ENCODE measurements at regions not wholly inside any gene's neighbourhood (a gene's known extent, or its start where the extent isn't known, plus 50 kb on each side); places are given as distances from the start of the nearest gene placed in this dataset.

- TF ChIP-seq USF1 (IDR thresholded peaks at IDR 0.05) (no peak), EP300 (IDR thresholded peaks at IDR 0.05; ENCODE audit: borderline replicate concordance) (no peak), TEAD4 (IDR thresholded peaks at IDR 0.05) (no peak), ZBTB7A (IDR thresholded peaks at IDR 0.05; ENCODE audit: low read depth) (no peak), NFIC (IDR thresholded peaks at IDR 0.05) (no peak), EGR1 (IDR thresholded peaks at IDR 0.05) (no peak), TAF1 (IDR thresholded peaks at IDR 0.05; ENCODE audit: low read depth) (no peak), MAX (IDR thresholded peaks at IDR 0.05) (no peak), YY1 (IDR thresholded peaks at IDR 0.05; ENCODE audit: low read depth) (no peak), TCF12 (IDR thresholded peaks at IDR 0.05; ENCODE audit: low read depth) (no peak), FOXM1 (IDR thresholded peaks at IDR 0.05; ENCODE audit: borderline replicate concordance, low read depth) (no peak), CREB1 (IDR thresholded peaks at IDR 0.05; ENCODE audit: low read depth) (no peak), CEBPB (IDR thresholded peaks at IDR 0.05) (no peak), RAD21 (IDR thresholded peaks at IDR 0.05; ENCODE audit: low read depth) (no peak)
- TF ChIP-seq, protein P1, sequence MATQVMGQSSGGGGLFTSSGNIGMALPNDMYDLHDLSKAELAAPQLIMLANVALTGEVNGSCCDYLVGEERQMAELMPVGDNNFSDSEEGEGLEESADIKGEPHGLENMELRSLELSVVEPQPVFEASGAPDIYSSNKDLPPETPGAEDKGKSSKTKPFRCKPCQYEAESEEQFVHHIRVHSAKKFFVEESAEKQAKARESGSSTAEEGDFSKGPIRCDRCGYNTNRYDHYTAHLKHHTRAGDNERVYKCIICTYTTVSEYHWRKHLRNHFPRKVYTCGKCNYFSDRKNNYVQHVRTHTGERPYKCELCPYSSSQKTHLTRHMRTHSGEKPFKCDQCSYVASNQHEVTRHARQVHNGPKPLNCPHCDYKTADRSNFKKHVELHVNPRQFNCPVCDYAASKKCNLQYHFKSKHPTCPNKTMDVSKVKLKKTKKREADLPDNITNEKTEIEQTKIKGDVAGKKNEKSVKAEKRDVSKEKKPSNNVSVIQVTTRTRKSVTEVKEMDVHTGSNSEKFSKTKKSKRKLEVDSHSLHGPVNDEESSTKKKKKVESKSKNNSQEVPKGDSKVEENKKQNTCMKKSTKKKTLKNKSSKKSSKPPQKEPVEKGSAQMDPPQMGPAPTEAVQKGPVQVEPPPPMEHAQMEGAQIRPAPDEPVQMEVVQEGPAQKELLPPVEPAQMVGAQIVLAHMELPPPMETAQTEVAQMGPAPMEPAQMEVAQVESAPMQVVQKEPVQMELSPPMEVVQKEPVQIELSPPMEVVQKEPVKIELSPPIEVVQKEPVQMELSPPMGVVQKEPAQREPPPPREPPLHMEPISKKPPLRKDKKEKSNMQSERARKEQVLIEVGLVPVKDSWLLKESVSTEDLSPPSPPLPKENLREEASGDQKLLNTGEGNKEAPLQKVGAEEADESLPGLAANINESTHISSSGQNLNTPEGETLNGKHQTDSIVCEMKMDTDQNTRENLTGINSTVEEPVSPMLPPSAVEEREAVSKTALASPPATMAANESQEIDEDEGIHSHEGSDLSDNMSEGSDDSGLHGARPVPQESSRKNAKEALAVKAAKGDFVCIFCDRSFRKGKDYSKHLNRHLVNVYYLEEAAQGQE (IDR thresholded peaks at IDR 0.05; ENCODE audit: low read depth) = no peak
Measured at GRCh38 chr12:12015073-12015685, 55.6 kb upstream of the BCL2L14 start.

DNA sequence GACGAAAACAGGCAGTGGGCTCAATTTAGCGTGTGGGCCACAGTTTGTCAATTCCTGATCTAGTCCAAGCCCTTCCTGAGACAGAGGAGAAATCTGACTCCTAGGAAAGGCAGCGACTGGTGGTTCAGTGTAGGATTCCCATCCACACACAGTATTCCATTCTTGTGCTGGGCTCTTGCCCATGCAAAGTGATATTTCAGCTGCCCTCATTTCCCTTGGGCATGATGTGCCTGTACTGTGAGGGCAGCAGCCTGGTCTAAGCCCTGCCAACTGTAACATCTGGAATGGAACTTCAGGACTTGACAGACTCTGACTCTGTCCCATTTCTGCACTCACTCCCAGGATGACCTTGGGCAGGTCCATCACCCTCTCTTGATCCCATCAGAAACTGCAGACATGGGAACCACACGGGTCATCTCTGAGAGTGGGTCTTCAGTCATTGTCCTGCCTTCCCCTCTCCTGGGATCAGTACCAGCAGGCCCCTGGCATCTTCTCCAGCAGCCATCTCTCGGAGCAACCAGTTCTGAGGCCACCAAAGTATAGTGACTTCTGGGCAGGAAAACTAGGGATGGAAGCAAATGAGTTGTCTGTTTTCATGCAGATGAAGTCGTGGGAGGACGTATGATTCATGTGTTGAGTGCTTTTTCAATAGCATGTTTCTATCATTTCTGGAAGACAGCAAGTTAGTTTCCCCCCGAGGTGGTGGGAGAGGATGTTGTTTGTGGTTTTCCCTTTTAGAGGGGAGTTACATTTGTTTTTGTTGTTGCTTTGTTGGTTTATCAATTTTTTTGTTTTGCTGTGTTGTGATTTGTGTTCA lies 54.2 kb upstream of the BCL2L14 start:
- no peak for TF ChIP-seq TAF1 (IDR thresholded peaks at IDR 0.05; ENCODE audit: low read depth)
- TF ChIP-seq FOXM1 (IDR thresholded peaks at IDR 0.05; ENCODE audit: borderline replicate concordance, low read depth) = no peak
- TF ChIP-seq USF1 (IDR thresholded peaks at IDR 0.05) = no peak
- no peak for TF ChIP-seq CEBPB (IDR thresholded peaks at IDR 0.05)
- no peak for TF ChIP-seq TEAD4 (IDR thresholded peaks at IDR 0.05)
- TF ChIP-seq NFIC (IDR thresholded peaks at IDR 0.05) = no peak
- no peak for TF ChIP-seq EGR1 (IDR thresholded peaks at IDR 0.05)
- no peak for TF ChIP-seq RAD21 (IDR thresholded peaks at IDR 0.05; ENCODE audit: low read depth)
- TF ChIP-seq EP300 (IDR thresholded peaks at IDR 0.05; ENCODE audit: borderline replicate concordance) = no peak
- TF ChIP-seq CREB1 (IDR thresholded peaks at IDR 0.05; ENCODE audit: low read depth) = no peak
- no peak for TF ChIP-seq MAX (IDR thresholded peaks at IDR 0.05)
- TF ChIP-seq, protein P1 (IDR thresholded peaks at IDR 0.05; ENCODE audit: low read depth) = no peak
- no peak for TF ChIP-seq TCF12 (IDR thresholded peaks at IDR 0.05; ENCODE audit: low read depth)
- TF ChIP-seq ZBTB7A (IDR thresholded peaks at IDR 0.05; ENCODE audit: low read depth) = no peak
- TF ChIP-seq YY1 (IDR thresholded peaks at IDR 0.05; ENCODE audit: low read depth) = no peak

DNA sequence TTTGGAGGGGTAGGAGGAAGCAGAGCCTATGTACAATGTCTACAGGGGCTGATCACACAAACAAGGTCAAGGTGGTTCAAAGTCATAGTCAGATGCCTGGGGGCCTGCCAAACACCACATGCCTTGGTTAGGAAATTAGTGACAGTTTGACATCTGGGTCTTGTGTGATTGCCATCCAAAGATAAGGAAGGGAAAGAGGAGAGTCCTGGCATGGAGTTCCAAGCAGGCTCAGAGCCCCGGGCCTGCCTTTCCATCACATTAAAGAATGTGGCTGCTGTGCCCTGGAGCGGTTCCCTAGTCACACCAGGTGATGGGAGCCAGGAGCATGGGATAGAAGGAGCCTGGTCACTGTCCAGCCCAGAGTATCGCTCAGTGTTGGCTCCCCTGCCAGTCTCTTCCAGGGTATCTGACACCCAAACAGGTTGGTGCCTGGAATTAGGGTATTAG lies 53.6 kb upstream of the BCL2L14 start:
- TF ChIP-seq, protein P1 (IDR thresholded peaks at IDR 0.05; ENCODE audit: low read depth) = no peak
- TF ChIP-seq EP300 (IDR thresholded peaks at IDR 0.05; ENCODE audit: borderline replicate concordance) (no peak), NFIC (IDR thresholded peaks at IDR 0.05) (no peak), ZBTB7A (IDR thresholded peaks at IDR 0.05; ENCODE audit: low read depth) (no peak), TCF12 (IDR thresholded peaks at IDR 0.05; ENCODE audit: low read depth) (no peak), USF1 (IDR thresholded peaks at IDR 0.05) (no peak), FOXM1 (IDR thresholded peaks at IDR 0.05; ENCODE audit: borderline replicate concordance, low read depth) (no peak), TAF1 (IDR thresholded peaks at IDR 0.05; ENCODE audit: low read depth) (no peak), EGR1 (IDR thresholded peaks at IDR 0.05) (no peak), CEBPB (IDR thresholded peaks at IDR 0.05) (no peak), YY1 (IDR thresholded peaks at IDR 0.05; ENCODE audit: low read depth) (no peak), TEAD4 (IDR thresholded peaks at IDR 0.05) (no peak)
